Gastroesophageal sphincter (tissue), 3 donors: ENCODE measurements at regions not wholly inside any gene's neighbourhood (a gene's known extent, or its start where the extent isn't known, plus 50 kb on each side); places are given as distances from the start of the nearest gene placed in this dataset.
"Not testable (repeated sequence)": the region's sequence is repeated elsewhere in the genome, so short reads cannot be mapped to it uniquely, and the experiment has no call there.

Source experiments
- POLR2A ChIP-seq, 2 donors: fragments of 450-650 bp; IDR thresholded peaks; one replicate each; pipeline ENCODE4 v1.6.1; 2017; ENCODE audit warnings: antibody characterized with exemption in 2 of 2, mild to moderate bottlenecking in 2 of 2, moderate library complexity in 1 of 2
- POLR2AphosphoS5 ChIP-seq: sonication (generic); formaldehyde crosslinking; IDR thresholded peaks from one replicate; pipeline ENCODE4 v1.6.1; 2017; ENCODE audit warnings: antibody characterized with exemption
- TF ChIP-seq, protein P1 (sequence below), 4 experiments: fragments of 200-600 bp in 2 of 4; fragments of 450-650 bp in 2 of 4; sonication (generic) in 1 of 4; IDR thresholded peaks; one replicate each; pipeline ENCODE4 v1.5.1; 2017 to 2019; ENCODE audit warnings: antibody characterized with exemption in 4 of 4, mild to moderate bottlenecking in 2 of 4, moderate library complexity in 2 of 4

DNA sequence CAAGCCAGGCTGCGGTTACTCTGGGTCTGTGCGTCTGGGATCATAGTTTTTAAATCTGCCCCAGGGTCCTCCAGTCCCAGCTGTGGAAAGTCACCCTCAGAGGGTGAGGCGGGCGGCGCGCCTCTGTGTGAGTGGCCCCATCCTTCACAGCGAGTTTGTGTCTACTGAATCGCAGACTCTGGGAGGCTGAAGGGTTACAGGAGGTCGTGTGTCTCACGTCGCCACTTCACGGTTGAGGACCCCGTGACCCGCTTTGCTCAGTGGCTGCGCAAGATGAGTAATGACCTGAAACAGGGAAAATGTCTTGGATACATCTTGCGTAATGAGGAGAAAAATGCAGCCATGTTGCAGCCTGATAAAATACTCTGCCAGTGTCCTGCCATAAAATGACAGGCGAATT, 72.3 kb upstream of the SAMD11 start:
- TF ChIP-seq POLR2A (IDR thresholded peaks at IDR 0.05); POLR2AphosphoS5: not testable (repeated sequence)
- TF ChIP-seq, protein P1, sequence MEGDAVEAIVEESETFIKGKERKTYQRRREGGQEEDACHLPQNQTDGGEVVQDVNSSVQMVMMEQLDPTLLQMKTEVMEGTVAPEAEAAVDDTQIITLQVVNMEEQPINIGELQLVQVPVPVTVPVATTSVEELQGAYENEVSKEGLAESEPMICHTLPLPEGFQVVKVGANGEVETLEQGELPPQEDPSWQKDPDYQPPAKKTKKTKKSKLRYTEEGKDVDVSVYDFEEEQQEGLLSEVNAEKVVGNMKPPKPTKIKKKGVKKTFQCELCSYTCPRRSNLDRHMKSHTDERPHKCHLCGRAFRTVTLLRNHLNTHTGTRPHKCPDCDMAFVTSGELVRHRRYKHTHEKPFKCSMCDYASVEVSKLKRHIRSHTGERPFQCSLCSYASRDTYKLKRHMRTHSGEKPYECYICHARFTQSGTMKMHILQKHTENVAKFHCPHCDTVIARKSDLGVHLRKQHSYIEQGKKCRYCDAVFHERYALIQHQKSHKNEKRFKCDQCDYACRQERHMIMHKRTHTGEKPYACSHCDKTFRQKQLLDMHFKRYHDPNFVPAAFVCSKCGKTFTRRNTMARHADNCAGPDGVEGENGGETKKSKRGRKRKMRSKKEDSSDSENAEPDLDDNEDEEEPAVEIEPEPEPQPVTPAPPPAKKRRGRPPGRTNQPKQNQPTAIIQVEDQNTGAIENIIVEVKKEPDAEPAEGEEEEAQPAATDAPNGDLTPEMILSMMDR (IDR thresholded peaks at IDR 0.05), result not testable (repeated sequence)
